COR-L47 (cell line): ENCODE measurements at regions not wholly inside any gene's neighbourhood (a gene's known extent, or its start where the extent isn't known, plus 50 kb on each side); places are given as distances from the start of the nearest gene placed in this dataset.

Experiments used
- DNase-seq: peaks from one replicate; lab custom pipeline; 2025; lab: John Stamatoyannopoulos, UW

GRCh38 chr16:82358606-82359221 is 188.7 kb upstream of the MPHOSPH6 start:
- no peak for DNase-seq

- no peak for DNase-seq
These were observed 188.1 kb upstream of the MPHOSPH6 start for GRCh38 chr16:82358161-82358560.

- DNase-seq, result no peak
These were observed 187.2 kb upstream of the MPHOSPH6 start for GRCh38 chr16:82357237-82357636.

- no peak for DNase-seq
These were observed 180.5 kb upstream of the MPHOSPH6 start for GRCh38 chr16:82350560-82350959.

- no peak for DNase-seq
These were observed 175.3 kb upstream of the MPHOSPH6 start for GRCh38 chr16:82345318-82345717.

GRCh38 chr16:82344157-82344556 is 174.1 kb upstream of the MPHOSPH6 start:
- DNase-seq, result no peak

GRCh38 chr16:82341146-82341669 is 171.2 kb upstream of the MPHOSPH6 start:
- DNase-seq, result no peak

- no peak for DNase-seq
These were observed 170.5 kb upstream of the MPHOSPH6 start for GRCh38 chr16:82340531-82340930.

- DNase-seq, result no peak
These were observed 167.3 kb upstream of the MPHOSPH6 start for GRCh38 chr16:82337355-82337754.

GRCh38 chr16:82331974-82332750 is 162.1 kb upstream of the MPHOSPH6 start:
- no peak for DNase-seq

- no peak for DNase-seq
These were observed 161.4 kb upstream of the MPHOSPH6 start for GRCh38 chr16:82331397-82331796.

- peak; percentile 40 for DNase-seq
These were observed 159.6 kb upstream of the MPHOSPH6 start for GRCh38 chr16:82329504-82330192.

- DNase-seq, result no peak
These were observed 159.0 kb upstream of the MPHOSPH6 start for GRCh38 chr16:82328881-82329469.

GRCh38 chr16:82323171-82323570 is 153.1 kb upstream of the MPHOSPH6 start:
- no peak for DNase-seq

- DNase-seq, result no peak
These were observed 152.2 kb upstream of the MPHOSPH6 start for GRCh38 chr16:82322177-82322576.

GRCh38 chr16:82319038-82319437 is 149.0 kb upstream of the MPHOSPH6 start:
- no peak for DNase-seq

GRCh38 chr16:82317411-82318167 is 147.6 kb upstream of the MPHOSPH6 start:
- no peak for DNase-seq

- no peak for DNase-seq
These were observed 143.7 kb upstream of the MPHOSPH6 start for GRCh38 chr16:82313754-82314153.

GRCh38 chr16:82311528-82311927 is 141.5 kb upstream of the MPHOSPH6 start:
- DNase-seq, result no peak

- no peak for DNase-seq
These were observed 132.2 kb upstream of the MPHOSPH6 start for GRCh38 chr16:82302042-82302727.

GRCh38 chr16:82301146-82301755 is 131.2 kb upstream of the MPHOSPH6 start:
- DNase-seq, result no peak
